ENCODE measurements at regions not wholly inside any gene's neighbourhood (a gene's known extent, or its start where the extent isn't known, plus 50 kb on each side); places are given as distances from the start of the nearest gene placed in this dataset.
"Not testable (repeated sequence)": the region's sequence is repeated elsewhere in the genome, so short reads cannot be mapped to it uniquely, and the experiment has no call there.

DNA sequence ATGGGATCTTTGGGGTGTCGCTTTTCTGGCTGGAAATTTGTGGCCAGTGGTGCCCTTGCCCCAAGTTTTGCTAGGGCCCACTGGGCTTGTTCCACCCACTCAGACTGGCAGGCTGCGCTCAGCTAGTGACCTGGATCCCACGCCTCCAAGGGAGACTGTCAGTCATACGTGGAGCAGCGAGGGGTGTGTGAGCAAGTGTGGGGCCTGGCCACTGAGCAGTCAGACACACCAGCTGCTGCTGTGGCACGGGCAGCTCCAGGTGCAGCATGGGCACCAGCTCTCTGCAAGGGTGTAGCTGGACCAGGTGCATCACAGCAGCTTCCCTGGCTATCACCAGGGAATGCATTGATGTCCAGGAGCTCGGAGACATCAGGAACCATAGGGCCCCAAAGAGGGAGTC is 327.0 kb downstream of the NR4A2 start:
- ATAC-seq (no peak), DNase-seq (no peak)

DNA sequence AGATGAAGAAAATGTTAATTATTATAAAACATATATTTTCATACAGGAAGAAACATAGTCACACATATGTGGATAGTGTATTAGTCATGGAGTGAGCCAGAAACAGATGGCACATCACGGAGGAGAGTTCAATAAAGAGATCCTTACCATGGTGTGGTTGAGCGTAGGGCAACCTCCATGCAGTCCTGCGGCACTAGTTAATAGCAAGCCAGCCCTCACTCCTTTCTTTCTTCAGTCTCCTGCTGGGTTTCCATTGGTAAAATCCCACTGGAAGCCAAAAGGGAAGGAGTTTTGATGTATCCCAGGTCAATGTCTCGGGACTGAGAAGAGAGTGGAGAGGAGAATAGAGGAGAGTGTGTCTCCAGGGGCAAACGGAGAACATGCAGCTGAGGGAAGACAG is 328.1 kb downstream of the NR4A2 start:
- no peak for ATAC-seq
- no peak for DNase-seq

DNA sequence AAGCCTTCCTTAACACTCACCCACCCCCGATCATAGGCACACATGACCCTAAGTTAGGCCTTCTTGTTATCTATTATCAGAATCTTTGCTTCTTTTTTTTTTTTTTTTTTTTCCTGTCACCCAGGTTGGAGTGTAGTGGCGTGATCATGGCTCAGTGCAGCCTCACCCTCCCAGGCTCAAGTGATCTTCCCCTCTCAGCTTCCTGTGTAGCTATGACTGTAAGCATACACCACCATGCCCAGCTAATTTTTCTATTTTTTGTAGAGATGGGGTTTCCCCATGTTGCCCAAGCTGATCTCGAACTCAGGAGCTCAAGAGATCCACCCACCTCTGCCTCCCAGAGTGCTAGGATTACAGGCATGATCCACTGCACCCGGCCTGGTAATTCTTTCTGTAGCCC is 328.7 kb downstream of the NR4A2 start:
- no peak for ATAC-seq
- DNase-seq: no peak

DNA sequence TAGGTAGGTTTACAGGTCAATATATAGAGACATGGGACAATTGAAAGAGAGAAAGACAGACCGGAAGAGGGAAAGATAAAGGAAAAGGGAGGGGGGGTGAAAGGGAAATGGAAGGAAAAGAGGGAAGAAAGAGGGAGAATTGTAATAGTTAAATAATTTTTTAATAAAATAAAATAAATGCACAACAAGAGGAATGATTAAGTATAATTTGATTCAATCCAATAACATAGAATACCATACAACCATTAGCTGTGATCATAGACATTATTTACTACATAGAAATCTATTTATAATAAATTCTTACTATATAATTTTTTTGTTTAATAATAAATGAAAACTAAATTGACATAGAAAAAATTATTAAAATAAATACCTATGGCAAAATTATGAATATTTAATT is 330.7 kb downstream of the NR4A2 start:
- no peak for DNase-seq
- ATAC-seq: no peak

DNA sequence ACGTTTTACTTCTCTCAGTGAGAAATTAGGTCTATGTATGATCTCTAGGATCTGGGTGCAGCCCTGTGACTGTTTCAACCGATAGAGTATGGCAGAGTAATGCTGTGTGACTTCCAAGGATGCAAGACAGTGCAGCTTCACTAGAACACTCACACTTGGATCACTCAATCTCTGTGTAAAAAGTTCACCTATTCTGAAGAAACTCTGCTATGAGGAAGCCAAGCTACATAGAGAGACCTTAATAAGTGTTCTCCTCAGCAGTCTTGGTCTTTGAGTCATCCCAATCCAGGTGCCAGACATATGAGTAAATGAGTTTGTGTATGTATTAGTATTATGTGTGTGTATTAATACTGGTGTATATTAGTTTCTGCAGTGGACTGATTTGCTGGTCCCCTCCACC is 335.0 kb downstream of the NR4A2 start:
- no peak for ATAC-seq
- DNase-seq: no peak

DNA sequence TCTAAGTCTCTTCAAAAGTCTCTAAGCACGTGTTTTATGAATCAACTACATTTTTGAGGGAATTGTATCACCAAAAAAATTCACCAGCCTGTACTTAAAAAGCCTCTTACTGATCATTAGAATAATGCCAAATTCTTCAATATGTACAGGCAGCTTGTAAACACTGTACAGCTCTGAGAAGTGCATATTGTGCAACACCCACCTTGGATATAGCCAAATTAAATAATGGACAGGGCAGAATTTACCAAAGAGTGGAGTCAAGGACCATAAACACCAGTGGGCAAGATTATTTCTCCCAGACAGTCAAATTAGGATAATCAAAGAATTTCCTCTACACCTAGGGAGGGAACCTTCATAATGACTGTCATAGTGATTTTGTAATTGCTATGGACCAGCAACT is 338.2 kb downstream of the NR4A2 start:
- ATAC-seq (no peak), DNase-seq (no peak)

DNA sequence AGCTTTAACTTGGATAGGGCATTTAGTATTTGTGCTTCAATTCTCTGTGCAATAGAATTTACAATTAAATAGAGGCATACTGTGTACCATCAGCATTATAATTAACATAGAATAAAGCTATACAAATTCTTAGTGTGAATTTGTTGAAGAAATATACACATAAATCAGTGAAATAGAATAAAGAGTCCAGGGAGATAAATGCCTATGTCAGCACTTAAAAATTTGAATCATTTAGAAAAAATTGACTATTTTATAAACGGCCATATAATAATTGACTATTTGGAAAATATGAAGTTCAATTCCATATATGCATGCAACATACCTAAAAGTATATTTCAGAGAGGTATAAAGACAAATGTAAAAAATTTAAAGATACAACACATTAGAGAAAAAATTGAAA is 348.7 kb downstream of the NR4A2 start:
- DNase-seq (no peak), ATAC-seq (no peak)

DNA sequence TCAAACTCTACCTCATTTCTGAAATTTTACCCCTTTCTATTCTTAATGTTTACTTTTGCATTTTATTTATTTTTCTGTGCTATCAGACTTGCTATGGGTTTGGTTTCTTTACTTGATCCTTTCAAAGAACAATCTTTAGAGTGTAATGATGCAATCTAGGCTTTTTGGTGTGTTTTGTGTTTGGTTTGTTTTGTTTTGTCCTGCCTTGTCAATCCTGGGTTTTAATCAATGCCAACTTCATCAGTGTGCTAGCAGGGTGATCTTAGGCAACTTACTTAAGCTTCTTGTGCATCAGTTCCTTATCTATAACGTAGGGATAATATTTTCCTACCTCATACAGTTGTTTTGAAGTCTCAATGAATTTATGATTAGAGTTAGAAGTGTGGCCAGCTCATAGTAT is 350.4 kb downstream of the NR4A2 start:
- no peak for DNase-seq
- ATAC-seq: no peak

DNA sequence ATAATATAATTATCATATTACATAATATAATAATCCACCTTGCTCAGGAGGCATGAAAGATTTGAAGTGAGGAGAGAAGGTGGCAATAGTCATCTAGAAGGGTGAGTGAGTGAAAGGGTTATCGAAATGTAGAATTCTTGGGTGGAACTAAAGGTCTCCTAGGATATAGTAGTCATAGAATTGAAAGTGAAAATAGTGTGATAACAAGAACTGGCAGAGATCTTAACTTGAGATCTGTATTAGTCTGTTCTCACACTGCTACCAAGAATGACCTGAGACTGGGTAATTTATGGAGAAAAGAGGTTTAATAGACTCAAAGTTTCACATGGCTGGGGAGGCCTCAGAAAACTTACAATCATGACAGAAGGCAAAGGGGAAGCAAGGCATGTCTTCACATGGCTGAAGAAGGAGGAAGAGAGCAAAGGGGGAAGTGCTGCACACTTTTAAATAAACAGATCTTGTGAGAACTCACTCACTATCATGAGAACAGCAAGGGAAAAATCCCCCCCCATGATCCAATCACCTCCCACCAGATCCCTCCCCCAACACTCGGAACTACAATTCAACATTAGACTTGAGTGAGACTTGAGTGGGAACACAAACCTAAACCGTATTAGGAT is 351.5 kb downstream of the NR4A2 start:
- DNase-seq (no peak), ATAC-seq (no peak)

DNA sequence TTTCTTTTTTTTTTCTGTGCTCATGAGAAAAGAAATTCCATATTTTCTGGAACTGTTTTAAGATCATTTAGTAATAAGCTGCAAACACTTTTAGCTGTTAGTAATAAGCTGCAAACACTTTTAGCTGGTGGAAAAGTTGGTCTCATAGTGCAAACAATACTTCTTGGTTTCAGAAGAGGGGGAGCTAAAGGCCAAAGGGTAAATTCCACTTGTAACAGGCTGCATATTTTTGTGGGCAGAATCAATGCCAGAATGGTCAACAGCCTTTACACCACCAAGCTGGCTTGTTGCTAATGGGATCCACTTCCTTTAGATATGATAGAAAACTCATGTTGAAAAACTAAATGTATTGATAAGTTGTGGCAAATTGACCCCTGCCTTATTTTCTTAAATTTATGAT is 356.8 kb downstream of the NR4A2 start:
- no peak for DNase-seq
- no peak for ATAC-seq

DNA sequence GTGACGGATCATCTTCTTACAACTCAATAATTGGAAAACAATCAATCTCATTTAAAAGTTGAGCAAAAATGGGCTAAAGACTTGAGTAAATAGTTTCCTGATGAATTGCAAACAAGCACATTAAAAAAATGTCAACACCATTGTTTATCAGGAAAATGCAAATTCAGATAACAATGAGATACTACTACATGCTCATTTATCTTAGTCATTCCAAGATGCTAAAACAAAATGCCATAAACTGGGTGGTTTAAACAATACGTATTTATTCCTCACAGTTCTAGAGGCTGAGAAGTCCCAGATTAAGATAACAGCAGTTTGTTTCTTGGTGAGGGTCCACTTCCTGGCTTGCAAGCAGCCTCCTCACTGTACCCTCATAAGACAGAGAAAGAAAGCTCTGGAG is 359.6 kb downstream of the NR4A2 start:
- ATAC-seq (no peak), DNase-seq (no peak)

DNA sequence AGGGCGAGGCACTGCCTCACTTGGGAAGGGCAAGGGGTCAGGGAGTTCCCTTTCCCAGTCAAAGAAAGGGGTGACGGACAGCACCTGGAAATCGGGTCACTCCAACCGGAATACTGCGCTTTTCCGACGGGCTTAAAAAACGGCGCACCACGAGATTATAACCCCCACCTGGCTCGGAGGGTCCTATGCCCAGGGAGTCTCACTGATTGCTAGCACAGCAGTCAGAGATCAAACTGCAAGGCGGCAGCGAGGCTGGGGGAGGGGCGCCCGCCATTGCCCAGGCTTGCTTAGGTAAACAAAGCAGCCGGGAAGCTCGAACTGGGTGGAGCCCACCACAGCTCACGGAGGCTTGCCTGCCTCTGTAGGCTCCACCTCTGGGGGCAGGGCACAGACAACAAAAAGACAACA is 366.5 kb downstream of the NR4A2 start:
- DNase-seq, ATAC-seq: not testable (repeated sequence)

DNA sequence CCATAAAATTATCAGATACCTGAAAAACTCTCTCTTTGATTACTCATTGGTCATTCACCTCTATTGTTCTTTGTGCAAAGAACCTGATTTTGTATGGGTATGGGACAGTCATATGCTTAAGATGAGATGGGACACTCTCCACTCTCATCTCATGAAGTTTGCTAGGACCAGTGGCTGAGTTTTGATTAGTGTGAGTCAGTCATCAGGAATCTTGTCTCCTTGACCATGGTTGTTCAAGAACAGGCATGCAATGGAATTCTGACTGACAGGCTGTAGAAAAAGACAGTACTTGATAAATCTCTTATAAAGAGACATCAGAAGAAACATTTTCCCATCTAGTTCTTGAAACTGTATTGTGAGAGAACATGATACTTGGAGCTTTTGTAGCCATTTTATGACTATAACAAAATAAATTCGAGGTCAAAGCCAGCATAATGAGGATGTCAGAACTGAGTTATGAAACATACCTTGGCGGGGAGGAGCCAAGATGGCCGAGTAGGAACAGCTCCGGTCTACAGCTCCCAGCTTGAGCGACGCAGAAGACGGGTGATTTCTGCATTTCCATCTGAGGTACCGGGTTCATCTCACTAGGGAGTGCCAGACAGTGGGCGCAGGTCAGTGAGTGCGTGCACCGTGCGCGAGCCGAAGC is 367.0 kb downstream of the NR4A2 start:
- no peak for ATAC-seq
- no peak for DNase-seq

DNA sequence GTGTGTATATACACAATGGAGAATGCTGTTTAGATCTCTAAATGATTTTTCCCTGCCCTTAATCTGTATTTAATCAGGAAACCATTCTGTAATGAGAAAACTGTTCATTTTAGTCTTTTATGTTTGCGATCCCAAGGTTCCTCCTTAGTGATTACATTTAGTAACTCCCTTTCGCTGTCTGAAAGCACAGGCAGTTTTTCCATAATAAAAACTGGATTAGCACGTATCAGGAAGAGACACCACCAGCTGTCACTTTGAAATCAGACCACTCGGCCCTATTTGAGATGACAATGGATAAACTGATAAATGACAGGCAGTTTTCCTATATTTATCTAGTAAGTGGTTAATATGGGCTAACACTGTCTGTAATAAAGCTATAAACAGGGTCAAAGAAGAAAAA is 370.9 kb downstream of the NR4A2 start:
- ATAC-seq: no peak

DNA sequence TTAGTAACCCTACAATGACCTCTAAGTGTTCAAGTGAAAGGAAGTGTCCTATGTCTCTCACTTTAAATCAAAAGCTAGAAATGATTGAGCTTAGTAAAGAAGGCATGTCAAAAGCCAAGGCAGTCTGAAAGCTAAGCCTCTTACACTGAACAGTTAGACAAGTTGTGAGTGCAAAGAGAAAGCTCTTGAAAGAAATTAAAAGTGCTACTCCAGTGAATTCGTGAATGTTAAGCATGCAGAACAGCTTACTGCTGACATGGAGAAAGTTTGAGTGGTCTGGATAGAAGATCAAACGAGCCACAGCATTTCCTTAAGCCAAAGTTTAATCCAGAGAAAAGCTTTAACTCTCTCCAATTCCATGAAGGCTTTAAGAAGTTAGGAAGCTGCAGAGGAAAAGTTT is 373.7 kb downstream of the NR4A2 start:
- ATAC-seq (no peak), DNase-seq (no peak)

More for the DNA sequence above, 370.9 kb downstream of the NR4A2 start:
- DNase-seq: no peak

DNA sequence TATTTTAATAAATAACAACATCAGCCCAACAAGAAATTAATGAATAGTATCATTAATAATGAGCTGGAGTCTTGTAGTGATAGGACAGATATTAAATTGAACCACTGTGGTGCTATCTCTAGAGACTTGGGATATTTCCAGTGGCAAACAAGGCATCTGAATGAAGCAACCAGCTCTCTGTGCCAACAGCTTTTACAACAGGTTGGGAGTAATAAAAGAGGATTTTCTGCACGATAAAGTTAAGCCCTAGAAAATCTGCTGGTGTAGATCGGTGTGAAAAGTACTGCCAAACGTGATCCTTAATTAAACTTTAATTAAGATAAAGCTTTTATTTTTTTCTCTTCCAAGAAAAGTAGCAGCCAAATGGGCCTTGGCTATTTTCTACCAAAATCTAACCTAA is 385.5 kb downstream of the NR4A2 start:
- no peak for ATAC-seq
- DNase-seq: no peak

DNA sequence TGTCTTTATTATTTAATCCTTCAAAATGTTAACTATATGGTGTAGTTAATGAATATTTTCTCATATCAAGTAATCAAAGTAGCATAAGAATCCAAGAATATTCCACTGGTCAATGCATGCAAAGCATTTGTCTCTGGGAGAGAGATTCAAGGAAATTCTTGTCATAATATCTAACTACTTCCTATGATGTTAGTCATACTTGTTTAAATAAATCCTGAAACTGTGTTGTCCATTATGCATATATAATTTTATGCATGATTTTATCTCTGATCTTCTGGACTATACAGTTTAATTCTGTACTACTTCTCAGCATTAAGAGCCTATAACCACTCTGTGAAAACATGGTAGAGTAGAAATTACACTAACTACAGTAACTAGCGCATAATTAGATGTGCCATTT is 388.3 kb downstream of the NR4A2 start:
- no peak for ATAC-seq
- DNase-seq: no peak

DNA sequence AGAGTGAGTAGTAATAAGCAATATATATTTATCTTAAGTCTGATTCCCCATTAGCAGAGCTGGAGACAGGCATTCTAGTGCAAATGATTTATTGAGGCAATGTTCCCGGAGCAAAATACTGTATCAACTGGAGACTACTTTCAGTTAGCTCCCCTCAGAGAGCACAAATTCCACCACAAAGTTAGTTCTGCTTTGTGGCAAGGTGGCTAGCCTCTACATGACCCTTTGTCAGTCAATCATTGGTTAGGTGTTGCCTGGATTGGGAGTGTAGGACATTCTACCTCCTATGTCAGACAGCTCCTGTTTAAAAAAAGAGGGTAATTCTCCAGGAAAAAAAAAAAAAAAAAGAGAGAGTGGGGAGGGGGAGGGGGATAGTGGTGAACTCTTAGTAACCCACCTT is 402.2 kb downstream of the NR4A2 start:
- DNase-seq (no peak), ATAC-seq (no peak)

DNA sequence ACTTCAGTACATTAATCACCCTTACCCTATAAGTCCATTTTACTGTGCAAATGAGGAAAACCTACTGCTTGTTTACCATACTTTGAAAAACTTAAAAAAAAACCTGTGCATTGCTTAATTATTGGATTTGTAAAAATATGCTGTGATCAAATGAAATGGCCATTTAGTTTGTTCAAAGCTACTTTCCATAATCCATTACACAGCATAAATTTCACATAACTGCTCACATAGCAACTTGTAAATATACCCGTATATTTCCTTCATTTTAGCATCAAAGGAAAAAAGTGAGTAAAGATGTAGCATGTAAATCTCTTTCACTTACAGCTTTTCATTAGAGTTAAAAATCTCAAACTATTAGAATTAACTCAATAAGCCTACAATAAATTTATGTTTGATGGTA is 415.1 kb downstream of the NR4A2 start:
- DNase-seq (no peak), ATAC-seq (no peak)

DNA sequence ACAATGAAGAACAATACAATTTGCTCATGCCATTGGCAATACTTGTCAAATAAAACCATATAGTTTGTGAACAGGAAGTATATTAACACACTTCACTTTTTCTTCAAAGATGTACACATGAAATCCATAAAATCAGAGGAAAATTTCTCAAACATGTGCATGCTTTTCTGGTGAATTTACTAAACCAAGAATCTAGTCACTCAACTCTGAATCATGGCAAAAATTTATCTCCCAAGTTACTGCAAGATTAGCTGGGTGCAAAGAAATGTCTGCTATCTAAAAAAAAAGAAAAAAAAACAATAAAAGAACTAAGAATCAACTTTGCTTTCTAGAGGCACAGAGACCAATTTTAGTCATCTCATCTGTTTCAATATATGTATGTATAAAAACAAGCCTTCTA is 419.2 kb downstream of the NR4A2 start:
- DNase-seq: no peak
- no peak for ATAC-seq

DNA sequence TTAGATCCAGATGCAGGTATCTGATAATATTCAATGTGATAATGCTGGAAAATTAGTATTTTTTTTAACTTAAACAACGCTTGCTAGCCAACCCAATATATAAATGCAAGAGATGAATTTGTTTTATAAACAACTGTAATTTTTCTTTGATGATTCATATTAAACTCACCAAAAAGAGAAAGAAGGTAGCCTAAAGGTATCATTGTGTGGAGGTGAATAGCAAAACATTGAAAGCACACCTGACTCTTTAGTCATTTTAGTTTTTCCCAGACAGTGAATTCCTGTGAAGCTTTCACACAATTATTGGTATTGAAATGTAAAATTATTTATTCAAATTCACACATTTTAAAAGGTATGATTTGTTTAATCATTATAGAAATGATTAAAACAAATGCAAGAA is 424.0 kb downstream of the NR4A2 start:
- DNase-seq (no peak), ATAC-seq (no peak)

DNA sequence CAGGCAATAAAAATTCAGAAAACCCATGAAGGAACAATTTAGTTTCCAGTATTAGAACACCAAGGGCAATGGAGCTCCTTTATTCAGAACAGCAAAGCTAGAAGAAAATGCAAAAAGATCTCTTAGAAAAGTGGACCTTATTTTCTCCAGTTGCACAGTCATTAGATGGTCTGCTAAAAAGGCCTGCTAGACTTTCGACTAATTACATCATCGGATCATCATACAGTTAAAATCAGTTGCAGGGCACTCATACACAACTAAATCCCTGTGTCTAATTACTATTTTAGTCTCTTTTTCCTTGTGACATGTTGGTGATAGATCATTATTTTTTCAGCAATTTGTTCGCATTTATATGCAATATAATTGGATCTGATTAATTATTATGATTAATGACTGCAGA is 425.3 kb downstream of the NR4A2 start:
- ATAC-seq: no peak
- DNase-seq: no peak

DNA sequence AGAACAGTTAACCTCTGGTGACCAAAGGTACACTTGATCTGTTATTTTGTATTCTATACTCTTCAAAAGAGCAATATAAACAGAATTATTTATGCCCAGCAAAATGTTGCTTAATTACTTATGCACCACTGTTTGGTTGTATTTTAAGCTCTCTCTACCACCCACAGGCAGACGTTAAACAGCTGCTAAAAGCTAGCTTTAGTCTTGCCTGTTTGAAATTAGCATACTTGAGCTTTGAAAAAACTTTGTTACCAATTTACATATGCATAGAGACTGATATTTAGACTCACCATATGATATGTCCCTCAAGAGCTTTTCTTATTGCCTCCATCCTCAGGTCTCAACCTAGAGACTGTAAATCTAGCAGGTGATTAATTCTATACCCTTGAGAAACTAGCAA is 426.9 kb downstream of the NR4A2 start:
- ATAC-seq (no peak), DNase-seq (no peak)

DNA sequence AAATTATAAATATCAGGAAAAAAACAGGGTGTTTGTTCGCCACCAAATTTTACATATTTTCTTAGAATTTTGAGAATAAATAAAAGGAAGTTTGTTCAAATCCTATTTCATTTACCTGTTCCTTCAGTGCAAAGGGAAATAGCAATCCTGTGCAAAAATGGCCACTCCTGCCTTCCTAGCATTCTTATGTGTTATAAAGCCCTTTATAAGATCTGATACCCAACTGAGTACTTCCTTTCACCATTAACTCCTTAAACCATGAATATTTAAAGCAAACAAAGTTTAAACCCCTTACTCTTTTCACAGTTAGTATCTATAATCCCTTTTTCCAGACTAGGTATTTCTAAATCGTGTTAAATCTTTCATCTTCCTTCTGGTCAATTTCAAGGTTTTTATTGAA is 427.8 kb downstream of the NR4A2 start:
- ATAC-seq (no peak), DNase-seq (no peak)

DNA sequence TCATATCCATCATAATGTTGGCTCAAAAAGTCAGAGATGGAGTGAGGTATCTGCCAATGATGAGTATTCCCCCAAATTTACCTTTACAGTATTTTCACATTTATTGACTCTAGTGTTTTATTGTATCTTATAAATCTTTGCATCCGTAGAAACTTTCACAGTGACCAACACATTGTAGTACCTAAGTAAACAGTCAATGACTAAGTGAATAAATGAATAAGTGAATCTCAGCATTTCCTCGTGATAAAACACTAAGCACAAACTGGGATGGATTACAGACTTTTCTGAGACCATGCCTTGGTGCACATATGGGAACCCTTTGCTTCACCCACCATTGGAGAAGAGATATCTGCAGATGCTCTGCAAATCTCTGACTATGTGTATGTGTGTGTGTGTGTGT is 429.9 kb downstream of the NR4A2 start:
- ATAC-seq (no peak), DNase-seq (no peak)

All from stimulated activated naive CD8-positive, alpha-beta T cell treated with anti-CD3 and anti-CD28 coated beads, Interleukin-15, Interleukin-2, amounts not matched to agents 100 U/mL and 50 U/mL, for 24 hours (primary cell).